Transverse colon (tissue), 4 donors: ENCODE measurements at regions not wholly inside any gene's neighbourhood (a gene's known extent, or its start where the extent isn't known, plus 50 kb on each side); places are given as distances from the start of the nearest gene placed in this dataset.

Experiments used
- DNase-seq: peaks from one replicate; pipeline ENCODE4 v3.0.0-alpha.2; 2019
- H3K27ac ChIP-seq, 4 donors: fragments of 200-600 bp; sonication (generic); 2 replicates each; pipeline ENCODE4 v1.5.1; 2016 to 2018; ENCODE audit warnings: inconsistent platforms in 4 of 4
- H3K27me3 ChIP-seq: fragments of 200-600 bp; sonication (generic); 2 replicates; pipeline ENCODE4 v1.5.1; 2017; ENCODE audit warnings: inconsistent platforms
- H3K36me3 ChIP-seq, 4 donors: fragments of 200-600 bp; sonication (generic); 2 replicates each; pipeline ENCODE4 v1.5.1; 2017 to 2019; ENCODE audit warnings: inconsistent platforms in 4 of 4
- H3K4me1 ChIP-seq, 4 donors: fragments of 200-600 bp; sonication (generic); 2 replicates each; pipeline ENCODE4 v1.5.1; 2017 to 2020; ENCODE audit warnings: inconsistent platforms in 4 of 4
- H3K4me3 ChIP-seq, 4 donors: fragments of 200-600 bp; sonication (generic); 1 replicate in 1 of 4; 2 replicates in 3 of 4; pipeline versions ENCODE4 v1.5.1 to v1.6.1; 2017 to 2019; ENCODE audit warnings: inconsistent platforms in 4 of 4
- H3K9me3 ChIP-seq, 2 donors: fragments of 200-600 bp; sonication (generic); 2 replicates each; pipeline ENCODE4 v1.5.1; 2017 to 2019; ENCODE audit warnings: inconsistent platforms in 2 of 2
- CTCF ChIP-seq, 5 experiments: fragments of 200-600 bp in 3 of 5; fragments of 450-650 bp in 2 of 5; sonication (generic) in 3 of 5; IDR thresholded peaks; 1 replicate in 2 of 5; 2 replicates in 3 of 5; pipeline ENCODE4 v1.5.1; 2016 to 2017; ENCODE audit warnings: antibody characterized with exemption in 5 of 5, inconsistent platforms in 3 of 5, mild to moderate bottlenecking in 2 of 5, moderate library complexity in 1 of 5
- EP300 ChIP-seq: sonication (generic); formaldehyde crosslinking; IDR thresholded peaks from one replicate; pipeline ENCODE4 v1.6.1; 2017; ENCODE audit warnings: antibody characterized with exemption, low read depth
- POLR2A ChIP-seq: fragments of 450-650 bp; IDR thresholded peaks from one replicate; pipeline ENCODE4 v1.6.1; 2016; ENCODE audit warnings: antibody characterized with exemption, mild to moderate bottlenecking, moderate library complexity
- POLR2AphosphoS5 ChIP-seq, 3 donors: sonication (generic); formaldehyde crosslinking; IDR thresholded peaks; one replicate each; pipeline ENCODE4 v1.6.1; 2016; ENCODE audit warnings: antibody characterized with exemption in 3 of 3
- WGBS, 2 donors: methylation state at CpG; one replicate each; pipeline ENCODE4 v1.1.5; 2018; ENCODE audit warnings: low coverage in 1 of 2; 5-methylcytosine and 5-hydroxymethylcytosine counted together
- in situ Hi-C, 4 donors: fragments of 200-750 bp; cut with MboI; loops; one replicate each; pipeline versions ENCODE4 v1.15.0 to v1.15.1; 2017; ENCODE audit warnings: low sequenced_read_pairs in 3 of 4, low pct_ligation_motif_present in 1 of 4, low pct_unique_long_range_greater_than_20kb in 1 of 4
- intact Hi-C: fragments of 100-400 bp; cut with DNase I; formaldehyde crosslinking; loops from one replicate; pipeline ENCODE4 v1.15.1; 2023; ENCODE audit warnings: low total_unique reads

GRCh38 chr11:70582886-70583641 is 184.7 kb downstream of the CTTN start:
- DNase-seq: no peak
- TF ChIP-seq POLR2A (no peak), EP300 (no peak), POLR2AphosphoS5 (IDR thresholded peaks at IDR 0.05) (no peak), CTCF (IDR thresholded peaks at IDR 0.05) (no peak)
- Histone ChIP-seq H3K4me1 (no peaks in the 10 kb centered on the region), H3K27me3 (no peaks in the 10 kb centered on the region), H3K36me3 (no peaks in the 10 kb centered on the region), H3K9me3 (no peaks in the 10 kb centered on the region), H3K4me3 (no peak overlapping the region), H3K27ac (no peak overlapping the region)
- in situ Hi-C loops (no loop called here), intact Hi-C loops (no loop called here)
- 59 to 81% methylated on average over 3 to 15 of the region's 15 CpGs for WGBS, 2 donors

- Histone ChIP-seq H3K36me3 (no peaks in the 10 kb centered on the region), H3K4me3 (no peak overlapping the region), H3K27ac (no peak overlapping the region), H3K9me3 (no peaks in the 10 kb centered on the region), H3K27me3 (no peaks in the 10 kb centered on the region), H3K4me1 (no peaks in the 10 kb centered on the region)
- in situ Hi-C loops: no loop called here
- no peak for DNase-seq
- intact Hi-C loops: no loop called here
- WGBS, 2 donors: 90% methylated on average over 17 of the region's 17 CpGs; no CpG with 5 or more reads in 1 of the 2 donors
- TF ChIP-seq CTCF (IDR thresholded peaks at IDR 0.05): no peak
- no peak for TF ChIP-seq EP300
- no peak for TF ChIP-seq POLR2A
- no peak for TF ChIP-seq POLR2AphosphoS5 (IDR thresholded peaks at IDR 0.05)
Measured at GRCh38 chr11:70583781-70584218, 185.5 kb downstream of the CTTN start.

- no peak overlapping the region for H3K4me3 ChIP-seq
- in situ Hi-C loops (no loop called here), intact Hi-C loops (no loop called here)
- no peaks in the 10 kb centered on the region for H3K4me1 ChIP-seq
- H3K36me3 ChIP-seq: no peaks in the 10 kb centered on the region
- TF ChIP-seq EP300 (no peak), CTCF (IDR thresholded peaks at IDR 0.05) (no peak), POLR2A (no peak), POLR2AphosphoS5 (IDR thresholded peaks at IDR 0.05) (no peak)
- H3K9me3 ChIP-seq: no peaks in the 10 kb centered on the region
- no peak for DNase-seq
- H3K27me3 ChIP-seq: no peaks in the 10 kb centered on the region
- WGBS, 2 donors: 86 to 88% methylated on average over 3 to 15 of the region's 15 CpGs
- no peak overlapping the region for H3K27ac ChIP-seq
Measured at GRCh38 chr11:70584498-70585235, 186.3 kb downstream of the CTTN start.

- Histone ChIP-seq H3K27me3 (no peaks in the 10 kb centered on the region), H3K9me3 (no peaks in the 10 kb centered on the region), H3K27ac (no peak overlapping the region), H3K4me3 (no peak overlapping the region), H3K36me3 (no peaks in the 10 kb centered on the region), H3K4me1 (no peaks in the 10 kb centered on the region)
- no peak for TF ChIP-seq POLR2AphosphoS5 (IDR thresholded peaks at IDR 0.05)
- intact Hi-C loops (no loop called here), in situ Hi-C loops (no loop called here)
- 64 to 100% methylated on average over 1 of the region's 1 CpG for WGBS, 2 donors
- DNase-seq: no peak
Measured at GRCh38 chr11:70585236-70585545, 186.9 kb downstream of the CTTN start.
